Effector CD4-positive, alpha-beta T cell (primary cell): ENCODE measurements at regions not wholly inside any gene's neighbourhood (a gene's known extent, or its start where the extent isn't known, plus 50 kb on each side); places are given as distances from the start of the nearest gene placed in this dataset.

Experiments
- DNase-seq: peaks from one replicate; pipeline ENCODE4 v3.0.0-alpha.2; 2020

- DNase-seq = no peak
Observed at GRCh38 chr13:99125326-99125915, 75.2 kb upstream of the UBAC2 start.

GRCh38 chr13:99126821-99127220, 73.8 kb upstream of the UBAC2 start:
- no peak for DNase-seq

GRCh38 chr13:99129050-99129449, 71.6 kb upstream of the UBAC2 start:
- DNase-seq = no peak

DNA sequence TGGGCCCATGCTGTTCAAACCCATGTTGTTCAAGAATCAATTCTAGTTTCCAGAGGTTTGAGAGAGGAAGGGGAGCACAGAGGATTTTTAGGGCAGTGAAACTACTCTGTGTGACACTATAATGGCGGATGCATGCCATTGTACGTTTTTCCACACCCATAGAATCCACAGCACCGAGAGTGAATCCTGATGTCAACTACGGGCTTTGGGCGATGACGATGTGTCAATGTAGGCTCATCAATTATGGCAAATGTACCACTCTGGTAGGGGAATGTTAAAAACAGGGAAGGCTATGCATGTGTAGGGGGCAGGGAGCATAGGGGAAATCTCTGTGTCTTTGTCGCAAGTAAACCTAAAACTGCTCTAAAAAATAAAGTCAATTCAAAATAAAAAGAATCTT, 70.7 kb upstream of the UBAC2 start:
- no peak for DNase-seq

DNA sequence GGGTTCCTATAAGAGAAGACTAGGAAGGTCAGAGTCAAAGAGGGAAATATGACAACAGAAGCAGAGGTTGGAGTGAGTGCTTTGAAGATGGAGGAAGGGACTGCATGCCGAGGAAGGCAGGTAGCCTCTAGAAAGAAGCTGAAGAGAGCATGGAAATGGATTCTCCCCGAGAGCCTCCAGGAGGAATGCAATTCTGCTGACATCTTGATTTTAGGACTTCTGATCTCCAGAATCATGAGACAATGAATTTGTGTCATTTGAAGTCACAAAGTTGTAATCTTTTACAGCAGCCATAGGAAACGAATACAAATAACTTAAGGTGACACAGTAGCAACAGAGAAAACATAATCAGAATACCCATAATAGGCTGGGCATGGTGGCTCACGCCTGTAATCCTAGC, 69.2 kb upstream of the UBAC2 start:
- no peak for DNase-seq

- no peak for DNase-seq
Observed at GRCh38 chr13:99132295-99132835, 68.3 kb upstream of the UBAC2 start.

- DNase-seq = no peak
Observed at GRCh38 chr13:99133230-99133629, 67.4 kb upstream of the UBAC2 start.

DNA sequence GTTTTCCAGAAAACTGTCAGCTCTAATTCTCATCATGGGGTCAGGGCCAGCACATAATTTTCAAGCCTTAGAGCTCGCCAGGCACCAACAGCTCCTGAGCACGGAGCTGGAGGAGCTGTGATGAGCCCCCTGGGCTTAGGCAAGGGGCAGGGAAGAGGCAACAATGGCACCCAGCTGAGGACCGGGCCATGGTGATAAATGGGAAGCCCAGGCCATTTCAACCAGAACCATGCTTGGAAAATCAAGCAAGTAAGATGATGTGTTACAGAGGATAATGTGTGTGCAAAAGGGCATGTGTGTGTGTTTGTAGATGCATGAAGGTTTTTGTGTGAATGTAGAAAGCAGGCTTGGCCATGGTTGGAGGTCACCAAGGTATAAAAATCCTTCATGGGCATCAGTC, 66.8 kb upstream of the UBAC2 start:
- no peak for DNase-seq

- DNase-seq = no peak
Observed at GRCh38 chr13:99135591-99135990, 65.1 kb upstream of the UBAC2 start.

DNA sequence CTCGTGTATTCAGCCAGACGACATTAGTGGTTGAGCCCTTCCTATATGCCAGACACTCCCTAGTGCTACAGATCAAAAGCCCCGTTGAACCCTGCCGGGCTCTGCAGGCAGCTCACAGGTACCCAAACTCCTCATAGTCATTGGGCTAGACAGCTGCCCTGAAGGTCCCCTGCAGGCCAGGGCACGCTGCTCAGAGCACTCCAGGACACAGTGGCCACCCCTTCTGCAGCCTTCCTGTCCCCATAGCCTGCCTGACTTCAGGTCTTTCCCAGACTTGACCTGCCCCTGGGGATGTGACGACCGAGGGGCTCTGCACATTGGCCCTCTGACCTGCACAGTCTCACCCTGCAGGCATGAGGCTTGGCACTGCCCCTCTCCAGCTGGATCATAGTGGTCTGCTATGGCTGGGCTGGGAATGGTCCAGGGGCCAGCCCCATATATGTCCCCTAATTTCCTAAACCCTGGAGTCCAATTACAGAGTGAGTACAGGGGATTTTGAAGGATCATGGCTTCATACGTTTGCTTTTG, 64.2 kb upstream of the UBAC2 start:
- no peak for DNase-seq

- no peak for DNase-seq
Observed at GRCh38 chr13:99140831-99141230, 59.8 kb upstream of the UBAC2 start.

- no peak for DNase-seq
Observed at GRCh38 chr13:99143904-99144303, 56.8 kb upstream of the UBAC2 start.

GRCh38 chr13:99144306-99144705, 56.3 kb upstream of the UBAC2 start:
- no peak for DNase-seq

DNA sequence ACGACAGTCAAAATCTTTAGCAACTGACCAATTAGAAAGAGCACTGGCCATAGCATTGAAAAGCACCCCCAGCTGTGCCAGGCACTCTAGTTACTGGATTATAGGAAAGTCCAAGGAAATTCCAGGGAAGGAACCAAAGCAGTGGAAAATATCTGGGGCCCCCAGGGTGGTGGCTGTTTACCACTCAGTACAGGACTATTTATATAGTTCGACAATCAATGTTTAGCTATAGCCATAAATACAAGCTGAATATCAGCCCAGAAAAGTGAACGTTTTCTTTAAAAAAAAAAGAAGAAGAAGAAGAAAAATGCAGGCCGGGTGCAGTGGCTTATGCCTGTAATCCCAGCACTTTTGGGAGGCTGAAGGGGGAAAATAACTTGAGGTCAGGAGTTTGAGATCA, 55.2 kb upstream of the UBAC2 start:
- DNase-seq = no peak

GRCh38 chr13:99150575-99151361, 49.9 kb upstream of the UBAC2 start:
- no peak for DNase-seq
